CD8-positive, alpha-beta memory T cell (primary cell): ENCODE measurements at regions not wholly inside any gene's neighbourhood (a gene's known extent, or its start where the extent isn't known, plus 50 kb on each side); places are given as distances from the start of the nearest gene placed in this dataset.

Experiments used
- CTCF ChIA-PET: fragments of 350-600 bp; sonication (Branson Sonifier 250); formaldehyde crosslinking; loops from one replicate; lab custom pipeline; 2021; ENCODE audit warnings: antibody characterized with exemption; lab: Charles Lee
- POLR2A ChIA-PET: fragments of 350-600 bp; sonication (Branson Sonifier 250); formaldehyde crosslinking; loops from one replicate; lab custom pipeline; 2021; ENCODE audit warnings: antibody characterized with exemption; lab: Charles Lee
- DNase-seq, 5 donors: peaks; one replicate each; pipeline versions ENCODE4 v3.0.0 to v3.0.0-alpha.2; 2020 to 2022; ENCODE audit warnings: mixed read lengths in 1 of 5
- H3K27ac ChIP-seq: one replicate; pipeline ENCODE4 v1.7.0; 2013; ENCODE audit warnings: low read depth, mild to moderate bottlenecking, low read length, moderate library complexity
- H3K27me3 ChIP-seq: 2 replicates; pipeline ENCODE4 v1.7.0; 2013; ENCODE audit warnings: low read length, mild to moderate bottlenecking; ENCODE audit not compliant: insufficient read depth, poor library complexity, severe bottlenecking
- H3K36me3 ChIP-seq: 2 replicates; pipeline ENCODE4 v1.7.0; 2013; ENCODE audit warnings: mild to moderate bottlenecking, low read length, moderate library complexity; ENCODE audit not compliant: insufficient read depth
- H3K4me1 ChIP-seq: 2 replicates; pipeline ENCODE4 v1.7.0; 2013; ENCODE audit warnings: mild to moderate bottlenecking, low read length, moderate library complexity; ENCODE audit not compliant: insufficient read depth
- H3K4me3 ChIP-seq: 2 replicates; pipeline ENCODE4 v1.7.0; 2013; ENCODE audit warnings: mild to moderate bottlenecking, low read length
- H3K9me3 ChIP-seq: 2 replicates; pipeline ENCODE4 v1.7.0; 2013; ENCODE audit warnings: mild to moderate bottlenecking, low read length
- H3K27ac Mint-ChIP-seq, 8 donors: one replicate each; pipeline ENCODE4 v1.8.0; 2020 to 2021; ENCODE audit warnings: mixed read lengths in 8 of 8, mild to moderate bottlenecking in 6 of 8, inconsistent platforms in 3 of 8, moderate library complexity in 3 of 8
- H3K27me3 Mint-ChIP-seq, 2 donors: one replicate each; pipeline ENCODE4 v1.8.0; 2020 to 2021; ENCODE audit warnings: mixed read lengths in 2 of 2, mild to moderate bottlenecking in 1 of 2, moderate library complexity in 1 of 2
- H3K36me3 Mint-ChIP-seq, 3 donors: one replicate each; pipeline ENCODE4 v1.8.0; 2020 to 2021; ENCODE audit warnings: mixed read lengths in 3 of 3, inconsistent platforms in 1 of 3, mild to moderate bottlenecking in 1 of 3
- H3K4me1 Mint-ChIP-seq, 3 donors: one replicate each; pipeline ENCODE4 v1.8.0; 2020 to 2021; ENCODE audit warnings: mixed read lengths in 3 of 3, inconsistent platforms in 1 of 3, mild to moderate bottlenecking in 1 of 3
- H3K4me3 Mint-ChIP-seq, 7 donors: one replicate each; pipeline ENCODE4 v1.8.0; 2020 to 2021; ENCODE audit warnings: mixed read lengths in 7 of 7, mild to moderate bottlenecking in 6 of 7, moderate library complexity in 4 of 7, inconsistent platforms in 2 of 7
- H3K9me3 Mint-ChIP-seq, 5 donors: one replicate each; pipeline ENCODE4 v1.8.0; 2020 to 2022; ENCODE audit warnings: mixed read lengths in 5 of 5, mild to moderate bottlenecking in 3 of 5, moderate library complexity in 2 of 5, inconsistent platforms in 1 of 5

GRCh38 chr3:124582621-124583395, 147.4 kb upstream of the UMPS start:
- Histone ChIP-seq H3K27me3 (no peaks in the 10 kb centered on the region), H3K4me1 (no peaks in the 10 kb centered on the region), H3K36me3 (no peaks in the 10 kb centered on the region), H3K27ac (no peak overlapping the region), H3K9me3 (no peaks in the 10 kb centered on the region), H3K4me3 (no peak overlapping the region)
- H3K4me1 Mint-ChIP-seq = peaks cover 16 to 20% (median 19%) of the 10 kb centered on the region in 3 donors
- ChIA-PET CTCF (no interaction called here), POLR2A (no interaction called here)
- no peak for DNase-seq
- H3K36me3 Mint-ChIP-seq = no peaks in the 10 kb centered on the region
- no peaks in the 10 kb centered on the region for H3K9me3 Mint-ChIP-seq
- H3K4me3 Mint-ChIP-seq = peak overlapping the region in 2 of 7 donors; percentile 3 to 45
- peaks cover 28 to 60% of the 10 kb centered on the region in 2 donors for H3K27me3 Mint-ChIP-seq
- H3K27ac Mint-ChIP-seq = no peak overlapping the region

- peak in 2 of 5 donors; percentile 26 to 29 for DNase-seq
- Histone ChIP-seq H3K36me3 (no peaks in the 10 kb centered on the region), H3K27me3 (no peaks in the 10 kb centered on the region), H3K4me1 (no peaks in the 10 kb centered on the region), H3K27ac (no peak overlapping the region), H3K9me3 (no peaks in the 10 kb centered on the region), H3K4me3 (peak overlapping the region; percentile 20)
- Mint-ChIP-seq H3K27me3 (peaks cover 28 to 60% of the 10 kb centered on the region in 2 donors), H3K4me1 (peaks cover 16 to 20% (median 19%) of the 10 kb centered on the region in 3 donors), H3K36me3 (no peaks in the 10 kb centered on the region), H3K27ac (peak overlapping the region in 5 of 8 donors; percentile 1 to 87 (median 61)), H3K4me3 (peak overlapping the region; percentile 48 to 95 (median 60)), H3K9me3 (no peaks in the 10 kb centered on the region)
- CTCF ChIA-PET = interaction anchor here (2.3 kb wide), 1 partner anchor 104 kb away, joined by 7 read pairs; no protein-coding TSS in a partner anchor
- POLR2A ChIA-PET = no interaction called here
These were observed 146.1 kb upstream of the UMPS start for GRCh38 chr3:124584245-124584551.

- Histone ChIP-seq H3K9me3 (no peaks in the 10 kb centered on the region), H3K27ac (no peak overlapping the region), H3K36me3 (no peaks in the 10 kb centered on the region), H3K4me1 (no peaks in the 10 kb centered on the region), H3K27me3 (no peaks in the 10 kb centered on the region), H3K4me3 (peak overlapping the region; percentile 20)
- H3K9me3 Mint-ChIP-seq = no peaks in the 10 kb centered on the region
- peak overlapping the region in 4 of 8 donors; percentile 1 to 78 (median 38) for H3K27ac Mint-ChIP-seq
- H3K27me3 Mint-ChIP-seq = peaks cover 28 to 54% of the 10 kb centered on the region in 2 donors
- DNase-seq = peak in 4 of 5 donors; percentile 6 to 14 (median 10)
- peak overlapping the region; percentile 76 to 95 (median 84) for H3K4me3 Mint-ChIP-seq
- peaks cover 16 to 20% (median 19%) of the 10 kb centered on the region in 3 donors for H3K4me1 Mint-ChIP-seq
- POLR2A ChIA-PET = no interaction called here
- CTCF ChIA-PET = interaction anchor here (2.3 kb wide), 1 partner anchor 104 kb away, joined by 7 read pairs; no protein-coding TSS in a partner anchor
- H3K36me3 Mint-ChIP-seq = no peaks in the 10 kb centered on the region
These were observed 145.5 kb upstream of the UMPS start for GRCh38 chr3:124584552-124585391.

GRCh38 chr3:124586126-124587052, 143.9 kb upstream of the UMPS start:
- POLR2A ChIA-PET = no interaction called here
- peaks cover 31 to 56% of the 10 kb centered on the region in 2 donors for H3K27me3 Mint-ChIP-seq
- no peaks in the 10 kb centered on the region for H3K36me3 ChIP-seq
- CTCF ChIA-PET = interaction anchor here (0.8 kb wide), 1 partner anchor 28 kb away, joined by 3 read pairs; no protein-coding TSS in a partner anchor
- no peaks in the 10 kb centered on the region for H3K36me3 Mint-ChIP-seq
- no peaks in the 10 kb centered on the region for H3K9me3 ChIP-seq
- no peak for DNase-seq
- no peak overlapping the region for H3K27ac ChIP-seq
- peaks cover 16 to 20% (median 19%) of the 10 kb centered on the region in 3 donors for H3K4me1 Mint-ChIP-seq
- peak overlapping the region in 1 of 7 donors; percentile 51 for H3K4me3 Mint-ChIP-seq
- peak overlapping the region in 1 of 8 donors; percentile 7 for H3K27ac Mint-ChIP-seq
- no peak overlapping the region for H3K4me3 ChIP-seq
- no peaks in the 10 kb centered on the region for H3K9me3 Mint-ChIP-seq
- no peaks in the 10 kb centered on the region for H3K4me1 ChIP-seq
- H3K27me3 ChIP-seq = no peaks in the 10 kb centered on the region

- Mint-ChIP-seq H3K36me3 (no peaks in the 10 kb centered on the region), H3K9me3 (no peaks in the 10 kb centered on the region), H3K27me3 (peaks cover 30 to 52% of the 10 kb centered on the region in 2 donors), H3K4me3 (no peak overlapping the region), H3K4me1 (peaks cover 16 to 20% (median 19%) of the 10 kb centered on the region in 3 donors), H3K27ac (no peak overlapping the region)
- ChIA-PET POLR2A (no interaction called here), CTCF (interaction anchor here (0.8 kb wide), 1 partner anchor 29 kb away, joined by 3 read pairs; no protein-coding TSS in a partner anchor)
- Histone ChIP-seq H3K27me3 (no peaks in the 10 kb centered on the region), H3K36me3 (no peaks in the 10 kb centered on the region), H3K27ac (no peak overlapping the region), H3K4me1 (no peaks in the 10 kb centered on the region), H3K4me3 (no peak overlapping the region), H3K9me3 (no peaks in the 10 kb centered on the region)
- DNase-seq = no peak
These were observed 143.2 kb upstream of the UMPS start for GRCh38 chr3:124587053-124587408.

GRCh38 chr3:124588036-124588435, 142.2 kb upstream of the UMPS start:
- H3K27ac ChIP-seq = no peak overlapping the region
- peaks cover 32 to 52% of the 10 kb centered on the region in 2 donors for H3K27me3 Mint-ChIP-seq
- H3K9me3 ChIP-seq = no peaks in the 10 kb centered on the region
- no peaks in the 10 kb centered on the region for H3K9me3 Mint-ChIP-seq
- H3K27ac Mint-ChIP-seq = peak overlapping the region in 1 of 8 donors; percentile 51
- H3K36me3 ChIP-seq = no peaks in the 10 kb centered on the region
- peaks cover 16 to 23% (median 20%) of the 10 kb centered on the region in 3 donors for H3K4me1 Mint-ChIP-seq
- no peaks in the 10 kb centered on the region for H3K36me3 Mint-ChIP-seq
- ChIA-PET POLR2A (no interaction called here), CTCF (no interaction called here)
- no peak overlapping the region for H3K4me3 Mint-ChIP-seq
- H3K4me1 ChIP-seq = no peaks in the 10 kb centered on the region
- H3K4me3 ChIP-seq = no peak overlapping the region
- DNase-seq = no peak
- no peaks in the 10 kb centered on the region for H3K27me3 ChIP-seq

GRCh38 chr3:124588794-124589193, 141.5 kb upstream of the UMPS start:
- Histone ChIP-seq H3K4me1 (no peaks in the 10 kb centered on the region), H3K9me3 (no peaks in the 10 kb centered on the region), H3K27ac (no peak overlapping the region), H3K36me3 (no peaks in the 10 kb centered on the region), H3K4me3 (no peak overlapping the region), H3K27me3 (no peaks in the 10 kb centered on the region)
- POLR2A ChIA-PET = no interaction called here
- no peak overlapping the region for H3K4me3 Mint-ChIP-seq
- no peaks in the 10 kb centered on the region for H3K9me3 Mint-ChIP-seq
- no peak overlapping the region for H3K27ac Mint-ChIP-seq
- peaks cover 14 to 23% (median 20%) of the 10 kb centered on the region in 3 donors for H3K4me1 Mint-ChIP-seq
- CTCF ChIA-PET = no interaction called here
- no peak for DNase-seq
- peaks cover 28 to 52% of the 10 kb centered on the region in 2 donors for H3K27me3 Mint-ChIP-seq
- no peaks in the 10 kb centered on the region for H3K36me3 Mint-ChIP-seq
